AG09319 (cell line): ENCODE measurements at regions not wholly inside any gene's neighbourhood (a gene's known extent, or its start where the extent isn't known, plus 50 kb on each side); places are given as distances from the start of the nearest gene placed in this dataset.
"Not testable (repeated sequence)": the region's sequence is repeated elsewhere in the genome, so short reads cannot be mapped to it uniquely, and the experiment has no call there.

Source experiments
- DNase-seq: peaks from one replicate; pipeline ENCODE4 v3.0.0-alpha.2; 2010; ENCODE audit warnings: low read depth; ENCODE audit errors: extremely low read depth
- TF ChIP-seq, protein P1 (sequence below): IDR thresholded peaks from 2 replicates; pipeline ENCODE4 v1.5.1; 2011; ENCODE audit warnings: low read depth, mild to moderate bottlenecking, inconsistent platforms, low read length, moderate library complexity

DNA sequence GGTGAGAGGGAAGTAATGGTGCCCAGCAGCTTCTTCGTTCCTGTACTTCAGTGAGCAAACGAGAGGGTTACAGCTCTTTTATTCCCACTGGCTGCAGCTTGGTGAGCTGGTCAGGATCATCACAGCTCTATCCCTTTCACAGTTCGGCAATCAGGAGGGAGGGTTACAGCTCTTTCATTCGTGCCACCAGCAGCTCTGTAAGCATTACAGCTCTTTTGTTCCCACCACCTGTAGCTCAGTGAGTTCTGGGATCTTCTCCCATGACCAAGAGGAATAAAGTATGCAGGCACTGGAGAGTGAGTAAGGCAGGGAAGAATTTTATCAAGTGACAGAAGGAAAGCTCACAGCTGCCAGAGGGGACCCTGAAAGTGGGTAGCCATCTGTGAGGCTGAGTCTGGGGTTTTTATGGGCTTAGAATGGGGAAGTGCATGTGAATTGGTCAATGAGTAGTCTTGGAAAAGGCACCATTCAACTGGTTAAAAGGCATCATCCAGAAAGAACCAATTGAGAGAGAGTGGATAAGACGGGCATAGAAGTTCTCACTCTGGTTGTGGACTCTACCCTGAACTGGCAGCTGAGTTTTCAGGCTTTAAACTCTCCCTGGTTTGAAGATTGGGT, 123.7 kb downstream of the COX18 start:
- no peak for DNase-seq
- TF ChIP-seq, protein P1, sequence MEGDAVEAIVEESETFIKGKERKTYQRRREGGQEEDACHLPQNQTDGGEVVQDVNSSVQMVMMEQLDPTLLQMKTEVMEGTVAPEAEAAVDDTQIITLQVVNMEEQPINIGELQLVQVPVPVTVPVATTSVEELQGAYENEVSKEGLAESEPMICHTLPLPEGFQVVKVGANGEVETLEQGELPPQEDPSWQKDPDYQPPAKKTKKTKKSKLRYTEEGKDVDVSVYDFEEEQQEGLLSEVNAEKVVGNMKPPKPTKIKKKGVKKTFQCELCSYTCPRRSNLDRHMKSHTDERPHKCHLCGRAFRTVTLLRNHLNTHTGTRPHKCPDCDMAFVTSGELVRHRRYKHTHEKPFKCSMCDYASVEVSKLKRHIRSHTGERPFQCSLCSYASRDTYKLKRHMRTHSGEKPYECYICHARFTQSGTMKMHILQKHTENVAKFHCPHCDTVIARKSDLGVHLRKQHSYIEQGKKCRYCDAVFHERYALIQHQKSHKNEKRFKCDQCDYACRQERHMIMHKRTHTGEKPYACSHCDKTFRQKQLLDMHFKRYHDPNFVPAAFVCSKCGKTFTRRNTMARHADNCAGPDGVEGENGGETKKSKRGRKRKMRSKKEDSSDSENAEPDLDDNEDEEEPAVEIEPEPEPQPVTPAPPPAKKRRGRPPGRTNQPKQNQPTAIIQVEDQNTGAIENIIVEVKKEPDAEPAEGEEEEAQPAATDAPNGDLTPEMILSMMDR, result no peak

DNA sequence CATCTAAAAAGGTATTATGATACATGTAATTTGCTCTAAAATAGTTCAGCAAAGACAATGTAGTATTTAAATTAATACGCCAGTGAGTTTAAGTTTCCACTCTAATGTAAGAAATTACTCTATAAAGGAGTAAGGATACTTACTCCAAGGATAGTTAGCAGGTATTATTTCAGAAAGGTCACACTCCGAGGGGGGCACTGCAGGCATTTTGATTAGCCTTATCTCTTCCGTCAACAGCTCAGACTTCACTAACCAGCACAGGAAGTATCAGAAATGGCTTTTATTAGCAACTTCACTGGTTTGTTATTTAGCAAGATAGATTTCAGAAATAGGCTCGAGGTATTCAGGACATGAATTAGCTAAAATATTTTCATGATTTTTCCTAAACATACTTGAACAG, 127.0 kb downstream of the COX18 start:
- no peak for DNase-seq
- TF ChIP-seq, protein P1, result no peak

DNA sequence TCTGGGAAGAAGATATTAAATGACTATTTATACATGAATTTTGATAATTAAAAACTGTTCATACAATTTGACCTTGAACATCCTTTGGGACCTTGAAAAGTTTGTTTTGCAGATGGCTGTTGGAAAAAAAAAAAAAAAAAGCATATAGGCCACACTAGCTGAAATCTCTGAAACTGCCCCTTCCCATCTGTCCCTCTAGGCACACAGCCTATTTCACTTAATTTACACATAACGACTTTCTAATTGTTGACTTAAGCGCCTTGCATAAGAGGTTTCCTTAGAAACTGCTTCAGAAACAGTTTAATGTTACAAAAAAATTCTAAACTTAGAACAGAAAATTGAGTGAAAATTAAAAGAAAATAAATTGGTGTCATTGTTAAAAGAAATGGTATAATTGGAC, 131.0 kb downstream of the COX18 start:
- DNase-seq, result no peak

DNA sequence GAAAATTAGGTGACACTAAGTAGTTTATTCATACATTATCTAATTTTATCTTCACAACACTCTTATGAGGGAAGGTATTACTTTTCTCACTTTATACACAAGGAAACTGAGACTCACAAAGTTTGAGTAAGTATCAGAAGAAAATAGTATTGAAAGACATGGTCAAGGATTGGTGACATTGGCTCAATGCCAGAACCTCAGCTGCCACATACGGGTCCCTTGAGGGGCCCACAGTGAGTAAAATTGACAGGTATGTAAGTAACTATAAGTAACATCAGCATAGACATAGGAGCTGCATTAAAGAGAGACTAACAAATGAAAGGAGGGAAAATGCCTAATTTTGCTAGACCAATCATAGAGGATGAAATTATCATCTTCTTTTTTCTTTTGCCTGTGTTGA, 134.1 kb downstream of the COX18 start:
- no peak for DNase-seq
- TF ChIP-seq, protein P1, result no peak

More for the DNA sequence above, 131.0 kb downstream of the COX18 start:
- TF ChIP-seq, protein P1, result no peak

DNA sequence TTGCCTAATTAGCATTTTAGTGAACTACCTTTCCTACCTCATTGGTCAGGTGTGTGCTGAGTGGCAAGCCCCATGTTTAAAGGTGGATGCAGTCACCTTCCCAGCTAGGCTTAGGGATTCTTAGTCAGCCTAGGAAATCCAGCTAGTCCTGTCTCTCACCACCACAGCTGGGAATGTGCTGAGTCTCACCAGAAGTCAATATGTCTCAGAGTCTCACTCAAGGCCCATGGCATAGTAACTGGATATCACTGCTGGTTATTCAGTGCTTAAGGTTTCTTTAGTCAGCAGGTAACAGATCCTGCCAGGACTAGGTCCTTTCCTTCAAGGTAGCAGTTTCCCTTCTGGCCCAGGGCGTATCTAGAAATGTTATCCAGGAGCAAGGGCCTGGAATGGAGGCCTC, 136.5 kb downstream of the COX18 start:
- no peak for DNase-seq
- TF ChIP-seq, protein P1, result no peak

DNA sequence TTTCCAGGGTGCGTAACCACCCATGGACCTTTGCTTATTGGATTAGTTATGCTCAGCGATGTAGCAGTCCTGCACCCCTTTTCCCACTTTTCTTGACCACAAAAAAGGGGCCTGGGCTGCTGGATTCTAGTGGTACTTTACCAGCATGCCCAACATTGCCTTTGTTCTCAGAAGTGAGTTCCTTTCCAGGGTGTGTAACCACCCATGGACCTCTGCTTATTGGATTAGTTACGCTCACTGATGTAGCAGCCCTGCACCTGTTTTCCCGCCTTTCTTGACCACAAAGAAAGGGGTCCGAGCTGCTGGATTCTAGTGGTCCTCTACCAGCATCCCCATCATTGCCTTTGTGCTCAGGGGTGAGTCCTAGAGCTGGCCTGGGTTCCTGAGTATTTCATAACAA, 138.2 kb downstream of the COX18 start:
- TF ChIP-seq, protein P1, result no peak
- no peak for DNase-seq

DNA sequence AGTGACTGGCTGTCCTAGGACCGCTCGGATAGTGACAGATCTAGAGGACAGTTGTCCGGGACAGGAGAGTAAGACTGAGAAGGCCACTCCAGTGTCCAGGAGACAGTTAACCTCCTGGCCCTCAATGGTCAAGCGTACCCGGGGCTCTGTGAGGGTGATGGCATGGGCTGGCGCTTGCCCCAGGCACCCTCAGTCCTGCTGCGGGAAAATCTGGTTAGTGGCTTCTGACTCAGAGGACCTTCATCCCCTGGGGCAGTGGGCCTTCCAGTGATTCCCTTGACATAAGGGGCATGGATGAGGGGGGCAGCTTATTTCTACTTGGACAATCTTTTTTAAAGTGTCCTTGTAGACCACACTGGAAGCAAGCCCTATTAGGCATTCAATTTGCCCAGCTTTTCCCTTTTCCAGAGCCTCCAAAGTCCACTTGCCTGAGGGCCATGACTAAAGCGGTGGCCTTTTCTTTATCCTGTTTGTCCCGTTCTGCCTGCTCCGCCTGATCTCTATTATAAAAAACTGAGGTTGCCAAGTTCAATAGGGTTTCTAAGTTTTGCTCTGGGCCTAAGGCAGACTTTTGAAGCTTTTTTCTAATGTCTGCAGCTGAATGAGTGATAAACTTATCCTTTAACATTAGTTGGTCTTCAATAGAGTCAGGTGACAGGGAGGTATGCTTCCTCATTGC, 139.8 kb downstream of the COX18 start:
- not testable (repeated sequence) for DNase-seq

DNA sequence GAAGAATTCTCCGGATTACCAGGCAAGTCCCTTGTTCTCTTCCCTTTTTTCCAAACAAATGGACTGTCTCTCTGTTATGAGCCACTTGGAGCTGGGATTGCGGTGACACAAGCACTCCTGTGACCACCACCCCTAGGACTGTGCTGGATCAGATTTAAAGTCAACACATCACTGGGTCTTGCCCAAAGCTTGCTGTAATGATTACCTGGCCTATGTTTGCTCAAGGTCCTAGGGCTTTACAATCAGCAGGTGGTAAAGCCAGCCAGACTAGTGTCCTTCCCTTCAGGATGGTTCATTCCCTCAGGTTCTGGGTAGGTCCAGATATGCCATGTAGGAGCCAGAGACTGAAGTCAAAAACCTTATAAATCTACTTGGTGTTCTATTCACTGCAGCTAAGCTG, 144.7 kb downstream of the COX18 start:
- TF ChIP-seq, protein P1, result no peak
- no peak for DNase-seq
